ENCODE measurements at regions not wholly inside any gene's neighbourhood (a gene's known extent, or its start where the extent isn't known, plus 50 kb on each side); places are given as distances from the start of the nearest gene placed in this dataset.

- Histone ChIP-seq H3K36me3 (ENCODE audit: control insufficient read depth in 2 of 4, insufficient read depth in 4 of 4, low read length in 3 of 4) (no peaks in the 10 kb centered on the region), H3K9me3 (ENCODE audit: insufficient read depth in 2 of 2, low read depth in 1 of 2, low read length in 1 of 2) (0 out of 4 replicates have a peak, but pooled peaks cover 0 to 2% of the 10 kb centered on the region in 2 experiments), H4K8ac (ENCODE audit: extremely low read depth, insufficient read depth, low read length) (no peak overlapping the region), H2BK20ac (ENCODE audit: low read length) (no peak overlapping the region), H3K79me1 (ENCODE audit: low read depth, low read length) (no peaks in the 10 kb centered on the region), H3K27ac (ENCODE audit: low read depth, low read length) (no peak overlapping the region), H3K4me3 (ENCODE audit: extremely low read depth in 1 of 4, insufficient read depth in 2 of 4, low read depth in 3 of 4, low read length in 4 of 4) (no peak overlapping the region), H4K20me1 (replicated peaks in 1 of 2; ENCODE audit: control insufficient read depth in 1 of 2, insufficient read depth in 2 of 2, low read length in 2 of 2) (no peaks in the 10 kb centered on the region), H3K4me1 (replicated peaks in 1 of 4; ENCODE audit: control insufficient read depth in 3 of 4, insufficient read depth in 4 of 4, low read length in 3 of 4) (no peaks in the 10 kb centered on the region; a peak in 1 of 7 replicates), H3K79me2 (ENCODE audit: control insufficient read depth in 1 of 2, insufficient read depth in 2 of 2, low read length in 2 of 2) (no peaks in the 10 kb centered on the region), H4K91ac (replicated peaks; ENCODE audit: insufficient read length, low read length) (no peak overlapping the region), H3K4ac (replicated peaks; ENCODE audit: insufficient read length, low read depth, low read length) (no peak overlapping the region), H2AK5ac (ENCODE audit: low read depth, low read length) (no peak overlapping the region), H3K18ac (ENCODE audit: extremely low read depth, low read length) (no peak overlapping the region), H4K5ac (ENCODE audit: insufficient read length, low read depth, low read length) (no peak overlapping the region), H2BK5ac (ENCODE audit: low read depth, low read length) (no peak overlapping the region), H3K14ac (ENCODE audit: insufficient read length) (no peak overlapping the region), H3K56ac (replicated peaks; ENCODE audit: insufficient read length, low read depth, low read length) (no peak overlapping the region), H3K27me3 (replicated peaks in 1 of 4; ENCODE audit: control insufficient read depth in 3 of 4, extremely low read depth in 1 of 4, insufficient read depth in 3 of 4, low read length in 3 of 4) (no peaks in the 10 kb centered on the region), H2AFZ (ENCODE audit: low read length) (no peak overlapping the region), H3K23ac (ENCODE audit: insufficient read length) (no peak overlapping the region), H3K23me2 (ENCODE audit: low read depth, low read length) (no peaks in the 10 kb centered on the region), H3K9ac (replicated peaks in 1 of 4; ENCODE audit: extremely low read depth in 1 of 4, low read depth in 3 of 4, low read length in 3 of 4) (no peak overlapping the region), H3K4me2 (ENCODE audit: insufficient read depth in 1 of 2, low read depth in 2 of 2, low read length in 2 of 2) (no peak overlapping the region), H2BK12ac (ENCODE audit: low read depth, low read length) (no peak overlapping the region), H2BK120ac (replicated peaks; ENCODE audit: low read depth, low read length) (no peak overlapping the region), H2BK15ac (ENCODE audit: low read length) (no peak overlapping the region)
- FAIRE-seq = no peak
- ChIA-PET POLR2A (ENCODE audit: partially characterized antibody) (no interaction called here), CTCF (ENCODE audit: partially characterized antibody) (interaction anchor here (1.2 to 1.5 kb wide), 2 partner anchors 19 to 97 kb away, joined by 4 read pairs; no protein-coding TSS in a partner anchor)
- DNase-seq (ENCODE audit: low read depth in 1 of 2, low spot score in 2 of 2) = no peak
- TF ChIP-seq TAF7 (optimal IDR thresholded peaks at IDR 0.05; ENCODE audit: borderline replicate concordance, low read depth, low read length) = no peak
- TF ChIP-seq PHF8 (conservative IDR thresholded peaks at IDR 0.05; ENCODE audit: low read depth, low read length) = no peak
- TF ChIP-seq NANOG (IDR thresholded peaks at IDR 0.05; ENCODE audit: insufficient read depth, low read depth, low read length, poor library complexity, severe bottlenecking) = no peak
- TF ChIP-seq CBX8 (IDR thresholded peaks at IDR 0.05; ENCODE audit: borderline replicate concordance, low read depth, low read length) = no peak
- TF ChIP-seq BACH1 (IDR thresholded peaks at IDR 0.05; ENCODE audit: low read length) = no peak
- no peak for TF ChIP-seq POLR2AphosphoS5 (IDR thresholded peaks at IDR 0.05; ENCODE audit: low read depth, low read length)
- no peak for TF ChIP-seq E2F6 (IDR thresholded peaks at IDR 0.05)
- no peak for TF ChIP-seq SIX5 (IDR thresholded peaks at IDR 0.05; ENCODE audit: low read depth, low read length)
- no peak for TF ChIP-seq EZH2 (IDR thresholded peaks at IDR 0.05; ENCODE audit: low read depth, low read length, severe bottlenecking)
- TF ChIP-seq SP4 (IDR thresholded peaks at IDR 0.05; ENCODE audit: low read length) = no peak
- TF ChIP-seq SIRT6 (IDR thresholded peaks at IDR 0.05; ENCODE audit: low read length) = no peak
- TF ChIP-seq RFX5 (IDR thresholded peaks at IDR 0.05; ENCODE audit: borderline replicate concordance, low read depth, low read length) = no peak
- TF ChIP-seq CHD1 (IDR thresholded peaks at IDR 0.05; ENCODE audit: low read depth, low read length) = no peak
- no peak for TF ChIP-seq BCL11A (IDR thresholded peaks at IDR 0.05; ENCODE audit: low read depth in 2 of 2, low read length in 2 of 2)
- TF ChIP-seq TAF1 (IDR thresholded peaks at IDR 0.05; ENCODE audit: low read depth, low read length) = no peak
- TF ChIP-seq MAFK (IDR thresholded peaks at IDR 0.05; ENCODE audit: low read depth, low read length) = no peak
- no peak for TF ChIP-seq RBBP5 (IDR thresholded peaks at IDR 0.05; ENCODE audit: borderline replicate concordance, low read depth, low read length)
Observed at GRCh38 chr2:133906396-133906795, 338.1 kb upstream of the NCKAP5 start.

All from H1 (cell line).